ENCODE measurements at regions not wholly inside any gene's neighbourhood (a gene's known extent, or its start where the extent isn't known, plus 50 kb on each side); places are given as distances from the start of the nearest gene placed in this dataset.
A peak's percentile ranks its signal among the peaks of the same experiment; 100 is the strongest.

GRCh38 chr10:10482613-10483012 is 535.1 kb upstream of the CELF2 start:
- Mint-ChIP-seq H3K4me1 (ENCODE audit: low read depth) (peaks cover 15% of the 10 kb centered on the region), H3K9me3 (ENCODE audit: low read depth) (no peaks in the 10 kb centered on the region), H3K36me3 (ENCODE audit: insufficient read depth) (no peaks in the 10 kb centered on the region), H3K4me3 (ENCODE audit: low read depth) (no peak overlapping the region), H3K27ac (peak overlapping the region; percentile 43), H3K27me3 (no peaks in the 10 kb centered on the region)
- DNase-seq (ENCODE audit: low spot score, unreplicated experiment) = no peak
- TF ChIP-seq CTCF (IDR thresholded peaks at IDR 0.05; ENCODE audit: unreplicated experiment) = no peak

- no peak for DNase-seq (ENCODE audit: low spot score, unreplicated experiment)
- H3K9me3 Mint-ChIP-seq (ENCODE audit: low read depth) = no peaks in the 10 kb centered on the region
- no peak for TF ChIP-seq CTCF (IDR thresholded peaks at IDR 0.05; ENCODE audit: unreplicated experiment)
- no peak overlapping the region for H3K4me3 Mint-ChIP-seq (ENCODE audit: low read depth)
- H3K27me3 Mint-ChIP-seq = peaks cover 15% of the 10 kb centered on the region
- H3K4me1 Mint-ChIP-seq (ENCODE audit: low read depth) = no peaks in the 10 kb centered on the region
- no peaks in the 10 kb centered on the region for H3K36me3 Mint-ChIP-seq (ENCODE audit: insufficient read depth)
- no peak overlapping the region for H3K27ac Mint-ChIP-seq
Measured at GRCh38 chr10:10489076-10489475, 528.6 kb upstream of the CELF2 start.

- Mint-ChIP-seq H3K4me3 (ENCODE audit: low read depth) (no peak overlapping the region), H3K9me3 (ENCODE audit: low read depth) (no peaks in the 10 kb centered on the region), H3K4me1 (ENCODE audit: low read depth) (no peaks in the 10 kb centered on the region), H3K36me3 (ENCODE audit: insufficient read depth) (no peaks in the 10 kb centered on the region), H3K27me3 (peaks cover 16% of the 10 kb centered on the region), H3K27ac (no peak overlapping the region)
- no peak for DNase-seq (ENCODE audit: low spot score, unreplicated experiment)
- TF ChIP-seq CTCF (IDR thresholded peaks at IDR 0.05; ENCODE audit: unreplicated experiment) = no peak
Measured at GRCh38 chr10:10489805-10490571, 527.7 kb upstream of the CELF2 start.

- Mint-ChIP-seq H3K9me3 (ENCODE audit: low read depth) (no peaks in the 10 kb centered on the region), H3K27ac (no peak overlapping the region), H3K36me3 (ENCODE audit: insufficient read depth) (no peaks in the 10 kb centered on the region), H3K4me3 (ENCODE audit: low read depth) (no peak overlapping the region), H3K4me1 (ENCODE audit: low read depth) (no peaks in the 10 kb centered on the region), H3K27me3 (peaks cover 16% of the 10 kb centered on the region)
- no peak for TF ChIP-seq CTCF (IDR thresholded peaks at IDR 0.05; ENCODE audit: unreplicated experiment)
- DNase-seq (ENCODE audit: low spot score, unreplicated experiment) = no peak
Measured at GRCh38 chr10:10490581-10490980, 527.1 kb upstream of the CELF2 start.

- Mint-ChIP-seq H3K27me3 (peaks cover 19% of the 10 kb centered on the region), H3K27ac (no peak overlapping the region), H3K4me1 (ENCODE audit: low read depth) (no peaks in the 10 kb centered on the region), H3K36me3 (ENCODE audit: insufficient read depth) (no peaks in the 10 kb centered on the region), H3K9me3 (ENCODE audit: low read depth) (no peaks in the 10 kb centered on the region), H3K4me3 (ENCODE audit: low read depth) (no peak overlapping the region)
- no peak for TF ChIP-seq CTCF (IDR thresholded peaks at IDR 0.05; ENCODE audit: unreplicated experiment)
- DNase-seq (ENCODE audit: low spot score, unreplicated experiment) = no peak
Measured at GRCh38 chr10:10492420-10492819, 525.3 kb upstream of the CELF2 start.

Measured in progenitor cell of endocrine pancreas (in vitro differentiated cells).